Endothelial cell of umbilical vein (primary cell): ENCODE measurements at regions not wholly inside any gene's neighbourhood (a gene's known extent, or its start where the extent isn't known, plus 50 kb on each side); places are given as distances from the start of the nearest gene placed in this dataset.

Source experiments
- CTCF ChIP-seq, 2 donors: IDR thresholded peaks; 1 replicate in 1 of 2; 2 replicates in 1 of 2; pipeline ENCODE4 v1.5.1; 2011; ENCODE audit warnings: low read length in 2 of 2, mild to moderate bottlenecking in 2 of 2, moderate library complexity in 2 of 2, control low read depth in 1 of 2, inconsistent platforms in 1 of 2, low read depth in 1 of 2; ENCODE audit not compliant: insufficient read depth in 1 of 2; ENCODE audit errors: extremely low read depth in 1 of 2
- EZH2 ChIP-seq: IDR thresholded peaks from 2 replicates; pipeline ENCODE4 v1.6.1; 2012; ENCODE audit warnings: borderline replicate concordance, low read depth, mild to moderate bottlenecking, moderate library complexity, low read length, inconsistent platforms; ENCODE audit not compliant: severe bottlenecking
- GATA2 ChIP-seq: IDR thresholded peaks from 2 replicates; pipeline ENCODE4 v1.7.0; 2011; ENCODE audit warnings: low read depth, mild to moderate bottlenecking, moderate library complexity, mixed read lengths, low read length; ENCODE audit not compliant: insufficient read length, insufficient read depth
- MYC ChIP-seq: IDR thresholded peaks from one replicate; pipeline ENCODE4 v1.6.1; 2011; ENCODE audit warnings: mild to moderate bottlenecking, low read depth, low read length
- POLR2A ChIP-seq: IDR thresholded peaks from 2 replicates; pipeline ENCODE4 v1.6.1; 2012; ENCODE audit warnings: low read depth, mild to moderate bottlenecking, control low read depth, low read length
- POLR2AphosphoS5 ChIP-seq: IDR thresholded peaks from 2 replicates; pipeline ENCODE4 v1.6.1; 2012; ENCODE audit warnings: low read depth, mild to moderate bottlenecking, control low read depth, low read length, moderate library complexity; ENCODE audit not compliant: insufficient read depth

GRCh38 chr2:104504331-104505073, 349.4 kb upstream of the POU3F3 start:
- TF ChIP-seq POLR2AphosphoS5 (no peak), MYC (no peak), CTCF (IDR thresholded peaks at IDR 0.05; ENCODE audit: extremely low read depth in 1 of 2, insufficient read depth in 1 of 2, low read depth in 1 of 2, low read length in 2 of 2) (no peak), EZH2 (no peak), GATA2 (no peak), POLR2A (no peak)
